ENCODE measurements at regions not wholly inside any gene's neighbourhood (a gene's known extent, or its start where the extent isn't known, plus 50 kb on each side); places are given as distances from the start of the nearest gene placed in this dataset.
"Not testable (repeated sequence)": the region's sequence is repeated elsewhere in the genome, so short reads cannot be mapped to it uniquely, and the experiment has no call there.

- no peak overlapping the region for H3K4me3 ChIP-seq (replicated peaks in 1 of 2; ENCODE audit: low read depth in 1 of 2, low read length in 2 of 2)
- no TSS peak for BruUV-seq (replicated peaks)
Measured at GRCh38 chr5:12947379-12947778, 997.1 kb downstream of the DNAH5 start.

GRCh38 chr5:12945477-12945876 lies 999.0 kb downstream of the DNAH5 start:
- H3K4me1 ChIP-seq (ENCODE audit: control insufficient read depth in 1 of 2, insufficient read depth in 2 of 2, low read length in 2 of 2); ATAC-seq; H2AFZ ChIP-seq (ENCODE audit: low read depth, low read length, poor library complexity, severe bottlenecking); DNase-seq (ENCODE audit: low read depth, low spot score); H3K79me2 ChIP-seq (ENCODE audit: insufficient read depth, low read length); H3K4me3 ChIP-seq (replicated peaks in 1 of 2; ENCODE audit: low read depth in 1 of 2, low read length in 2 of 2); H3K27ac ChIP-seq (ENCODE audit: low read depth, low read length); intact Hi-C loops (cut with micrococcal nuclease); H4K20me1 ChIP-seq (ENCODE audit: insufficient read depth); H3K4me2 ChIP-seq (ENCODE audit: low read length); H3K9me2 ChIP-seq (ENCODE audit: insufficient read depth); H3K36me3 ChIP-seq (ENCODE audit: control insufficient read depth in 1 of 2, insufficient read depth in 2 of 2, low read length in 2 of 2); CTCF ChIA-PET; H3K9ac ChIP-seq (ENCODE audit: low read length); BruUV-seq (replicated peaks); H3K27me3 ChIP-seq (ENCODE audit: insufficient read depth, low read length); POLR2A ChIA-PET; RAD21 ChIA-PET (ENCODE audit: low non-redundant PET in 1 of 2, low total read pairs in 2 of 2, uncharacterized antibody in 2 of 2, unreplicated experiment in 2 of 2): not testable (repeated sequence)
- peaks cover 8 to 11% of the 10 kb centered on the region in 2 experiments; a peak in 2 of 4 replicates for H3K9me3 ChIP-seq (ENCODE audit: control insufficient read depth in 1 of 2, insufficient read depth in 1 of 2, low read depth in 1 of 2, low read length in 2 of 2)

More at GRCh38 chr5:12947379-12947778, 997.1 kb downstream of the DNAH5 start:
- H3K9me2 ChIP-seq (ENCODE audit: insufficient read depth) = no peaks in the 10 kb centered on the region
- DNase-seq (ENCODE audit: low read depth, low spot score) (no peak), ATAC-seq (no peak)
- no peak for TF ChIP-seq YY1 (IDR thresholded peaks at IDR 0.05; ENCODE audit: extremely low read depth, insufficient replicate concordance, low read depth, low read length)
- TF ChIP-seq REST (IDR thresholded peaks at IDR 0.05; ENCODE audit: low read depth) = no peak
- TF ChIP-seq POLR2AphosphoS5 (IDR thresholded peaks at IDR 0.05; ENCODE audit: low read depth, low read length) = no peak
- no peak for TF ChIP-seq CTCF (IDR thresholded peaks at IDR 0.05 in 2 of 3, conservative IDR thresholded peaks at IDR 0.05 in 1 of 3; ENCODE audit: borderline replicate concordance in 1 of 3, insufficient read depth in 1 of 3, low read depth in 2 of 3, low read length in 2 of 3)
- TF ChIP-seq EZH2phosphoT487 (IDR thresholded peaks at IDR 0.05; ENCODE audit: borderline replicate concordance) = no peak
- ChIA-PET POLR2A (no interaction called here), RAD21 (ENCODE audit: low non-redundant PET in 1 of 2, low total read pairs in 2 of 2, uncharacterized antibody in 2 of 2, unreplicated experiment in 2 of 2) (no interaction called here), CTCF (no interaction called here)
- intact Hi-C loops (cut with micrococcal nuclease) = no loop called here
- H3K4me1 ChIP-seq (ENCODE audit: control insufficient read depth in 1 of 2, insufficient read depth in 2 of 2, low read length in 2 of 2) = no peaks in the 10 kb centered on the region
- H3K27ac ChIP-seq (ENCODE audit: low read depth, low read length) = no peak overlapping the region
- H4K20me1 ChIP-seq (ENCODE audit: insufficient read depth) = no peaks in the 10 kb centered on the region
- H3K27me3 ChIP-seq (ENCODE audit: insufficient read depth, low read length) = no peaks in the 10 kb centered on the region
- H3K36me3 ChIP-seq (ENCODE audit: control insufficient read depth in 1 of 2, insufficient read depth in 2 of 2, low read length in 2 of 2) = no peaks in the 10 kb centered on the region
- H3K9me3 ChIP-seq (ENCODE audit: control insufficient read depth in 1 of 2, insufficient read depth in 1 of 2, low read depth in 1 of 2, low read length in 2 of 2) = peaks cover 16 to 18% of the 10 kb centered on the region in 2 experiments; a peak in 2 of 4 replicates
- no peaks in the 10 kb centered on the region for H3K79me2 ChIP-seq (ENCODE audit: insufficient read depth, low read length)
- H3K9ac ChIP-seq (ENCODE audit: low read length) = no peak overlapping the region
- H2AFZ ChIP-seq (ENCODE audit: low read depth, low read length, poor library complexity, severe bottlenecking) = no peak overlapping the region
- no peak overlapping the region for H3K4me2 ChIP-seq (ENCODE audit: low read length)

Measured in HCT116 (cell line).